C4-2B (cell line): ENCODE measurements at regions not wholly inside any gene's neighbourhood (a gene's known extent, or its start where the extent isn't known, plus 50 kb on each side); places are given as distances from the start of the nearest gene placed in this dataset.
"Not testable (repeated sequence)": the region's sequence is repeated elsewhere in the genome, so short reads cannot be mapped to it uniquely, and the experiment has no call there.

ENCODE experiments used
- H3K27ac ChIP-seq: fragments of 450-650 bp; 2 replicates; pipeline ENCODE4 v1.5.1; 2017
- ZFX ChIP-seq: fragments of 450-650 bp; IDR thresholded peaks from 2 replicates; pipeline ENCODE4 v1.6.1; 2017
- TF ChIP-seq, protein P1 (sequence below): fragments of 450-650 bp; conservative IDR thresholded peaks from 2 replicates; pipeline ENCODE4 v1.5.1; 2017; ENCODE audit warnings: mild to moderate bottlenecking

DNA sequence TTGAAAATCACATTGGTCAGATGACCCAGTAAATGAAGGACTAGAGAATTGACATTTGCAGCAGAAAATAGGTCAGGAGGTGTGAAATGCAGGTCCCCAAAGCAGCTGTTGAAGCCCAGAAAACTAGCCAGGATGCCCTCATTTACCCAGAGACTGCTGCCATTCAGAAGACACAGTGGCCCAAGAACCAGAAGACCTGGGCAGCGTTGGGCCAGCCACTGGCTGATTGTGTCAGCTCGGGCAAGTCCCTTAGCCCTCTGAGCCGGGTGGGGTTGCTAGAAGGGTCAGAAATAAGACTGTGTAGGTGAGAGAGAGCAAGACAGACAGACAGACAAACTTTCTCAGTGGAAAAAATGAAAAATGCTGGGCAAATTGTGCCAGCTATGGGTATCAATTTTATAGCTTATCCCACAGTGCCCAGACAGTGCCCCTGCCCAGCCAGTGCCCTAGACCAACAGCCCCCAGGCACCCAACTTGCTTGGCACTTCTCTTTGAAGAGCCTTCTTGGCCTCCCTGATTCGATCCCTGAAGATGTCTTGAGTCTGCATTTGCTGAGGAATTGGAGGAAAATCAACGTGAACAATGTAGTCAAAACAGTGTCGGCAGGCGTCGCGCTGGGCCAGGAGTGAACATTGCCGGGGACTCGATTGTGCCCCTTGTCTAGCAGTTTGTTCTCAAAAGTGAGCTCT lies 198.3 kb downstream of the MN1 start:
- H3K27ac ChIP-seq = no peak overlapping the region
- TF ChIP-seq, protein P1, sequence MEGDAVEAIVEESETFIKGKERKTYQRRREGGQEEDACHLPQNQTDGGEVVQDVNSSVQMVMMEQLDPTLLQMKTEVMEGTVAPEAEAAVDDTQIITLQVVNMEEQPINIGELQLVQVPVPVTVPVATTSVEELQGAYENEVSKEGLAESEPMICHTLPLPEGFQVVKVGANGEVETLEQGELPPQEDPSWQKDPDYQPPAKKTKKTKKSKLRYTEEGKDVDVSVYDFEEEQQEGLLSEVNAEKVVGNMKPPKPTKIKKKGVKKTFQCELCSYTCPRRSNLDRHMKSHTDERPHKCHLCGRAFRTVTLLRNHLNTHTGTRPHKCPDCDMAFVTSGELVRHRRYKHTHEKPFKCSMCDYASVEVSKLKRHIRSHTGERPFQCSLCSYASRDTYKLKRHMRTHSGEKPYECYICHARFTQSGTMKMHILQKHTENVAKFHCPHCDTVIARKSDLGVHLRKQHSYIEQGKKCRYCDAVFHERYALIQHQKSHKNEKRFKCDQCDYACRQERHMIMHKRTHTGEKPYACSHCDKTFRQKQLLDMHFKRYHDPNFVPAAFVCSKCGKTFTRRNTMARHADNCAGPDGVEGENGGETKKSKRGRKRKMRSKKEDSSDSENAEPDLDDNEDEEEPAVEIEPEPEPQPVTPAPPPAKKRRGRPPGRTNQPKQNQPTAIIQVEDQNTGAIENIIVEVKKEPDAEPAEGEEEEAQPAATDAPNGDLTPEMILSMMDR = no peak
- no peak for TF ChIP-seq ZFX

DNA sequence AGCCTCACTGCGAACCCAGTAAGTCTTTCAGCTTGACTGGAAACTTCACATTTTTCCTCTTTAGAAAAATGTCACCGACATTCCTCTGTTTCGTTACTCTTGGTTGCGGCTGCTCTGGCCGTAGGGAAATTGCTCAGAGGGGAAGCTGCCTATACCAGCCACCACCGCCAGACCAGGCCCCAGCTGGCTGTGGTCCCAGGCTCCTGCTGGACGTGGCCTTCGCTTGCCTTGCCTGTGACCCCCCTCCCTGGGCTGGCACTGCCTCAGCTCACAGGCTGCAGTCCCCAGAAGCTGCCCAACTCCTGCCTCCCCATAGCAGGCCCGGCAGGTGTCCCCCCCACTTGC lies 197.8 kb downstream of the MN1 start:
- no peak overlapping the region for H3K27ac ChIP-seq
- TF ChIP-seq ZFX = no peak
- TF ChIP-seq, protein P1 = no peak

DNA sequence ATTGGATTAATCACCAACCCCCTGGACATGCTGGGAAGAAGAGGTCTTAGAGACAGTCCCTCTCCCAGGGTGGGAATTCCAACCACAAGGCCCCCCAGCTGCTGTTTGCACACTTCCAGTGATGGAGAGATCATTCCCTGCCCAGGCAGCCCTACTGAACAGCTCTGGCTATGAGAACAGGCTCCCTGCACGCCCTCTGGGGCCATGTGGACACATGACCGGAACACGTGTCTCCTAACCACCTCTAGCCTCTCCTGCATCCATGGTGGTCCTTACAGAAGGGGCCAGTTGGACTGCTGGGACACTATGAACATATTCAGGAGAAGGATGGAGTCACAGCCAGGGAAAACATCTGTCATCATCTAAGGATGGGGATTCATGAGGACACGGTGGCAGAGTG lies 196.2 kb downstream of the MN1 start:
- H3K27ac ChIP-seq = no peak overlapping the region
- TF ChIP-seq ZFX = no peak
- TF ChIP-seq, protein P1 = no peak

DNA sequence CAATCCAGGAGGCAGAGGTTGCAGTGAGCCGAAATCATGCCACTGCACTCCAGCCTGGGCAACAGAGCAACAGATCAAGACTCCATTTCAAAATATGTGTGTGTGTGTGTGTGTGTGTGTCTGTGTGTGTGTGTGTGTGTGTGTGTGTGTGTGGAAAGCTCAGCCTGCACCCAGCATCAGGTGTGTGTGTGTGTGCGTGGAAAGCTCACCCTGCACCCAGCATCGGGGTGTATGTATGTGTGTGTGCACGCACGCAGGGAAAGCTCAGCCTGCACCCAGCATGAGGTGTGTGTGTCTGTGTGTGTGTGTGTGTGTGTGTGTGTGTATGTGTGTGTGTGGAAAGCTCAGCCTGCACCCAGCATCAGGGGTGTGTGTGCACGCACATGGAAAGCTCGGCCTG lies 193.8 kb downstream of the MN1 start:
- not testable (repeated sequence) for H3K27ac ChIP-seq

DNA sequence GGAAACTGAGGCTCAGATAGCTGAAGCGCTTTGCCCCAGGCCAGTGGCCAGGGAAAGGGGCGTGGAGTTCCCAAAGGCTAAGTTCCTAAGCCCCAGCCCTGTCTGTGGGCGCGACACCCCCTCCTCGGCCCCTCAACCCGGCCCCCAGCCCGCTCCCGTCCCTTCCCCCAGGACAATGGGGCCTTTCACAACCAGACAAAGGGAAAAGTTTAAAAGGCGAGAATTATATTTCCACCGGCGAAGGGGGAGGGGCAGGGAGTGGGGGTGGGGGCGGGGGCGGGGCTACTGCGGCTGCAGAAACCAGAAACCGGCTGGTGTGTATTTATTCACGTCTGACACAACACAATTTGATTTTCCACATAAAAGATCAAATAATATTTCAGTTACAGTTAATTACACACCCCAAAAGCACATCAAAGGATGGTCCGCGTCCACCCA lies 192.1 kb downstream of the MN1 start:
- TF ChIP-seq ZFX = no peak
- TF ChIP-seq, protein P1 = no peak
- H3K27ac ChIP-seq = no peak overlapping the region

DNA sequence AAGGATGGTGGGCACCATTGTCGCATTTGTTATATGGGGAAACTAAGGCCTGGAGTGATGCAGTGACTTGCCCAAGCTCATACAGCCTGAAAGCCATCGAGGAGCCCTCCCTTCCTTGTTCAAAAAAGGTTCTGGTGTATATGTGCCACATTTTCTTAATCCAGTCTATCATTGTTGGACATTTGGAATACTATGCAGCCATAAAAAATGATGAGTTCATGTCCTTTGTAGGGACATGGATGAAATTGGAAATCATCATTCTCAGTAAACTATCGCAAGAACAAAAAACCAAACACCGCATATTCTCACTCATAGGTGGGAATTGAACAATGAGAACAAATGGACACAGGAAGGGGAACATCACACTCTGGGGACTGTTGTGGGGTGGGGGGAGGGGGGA lies 191.4 kb downstream of the MN1 start:
- not testable (repeated sequence) for H3K27ac ChIP-seq

DNA sequence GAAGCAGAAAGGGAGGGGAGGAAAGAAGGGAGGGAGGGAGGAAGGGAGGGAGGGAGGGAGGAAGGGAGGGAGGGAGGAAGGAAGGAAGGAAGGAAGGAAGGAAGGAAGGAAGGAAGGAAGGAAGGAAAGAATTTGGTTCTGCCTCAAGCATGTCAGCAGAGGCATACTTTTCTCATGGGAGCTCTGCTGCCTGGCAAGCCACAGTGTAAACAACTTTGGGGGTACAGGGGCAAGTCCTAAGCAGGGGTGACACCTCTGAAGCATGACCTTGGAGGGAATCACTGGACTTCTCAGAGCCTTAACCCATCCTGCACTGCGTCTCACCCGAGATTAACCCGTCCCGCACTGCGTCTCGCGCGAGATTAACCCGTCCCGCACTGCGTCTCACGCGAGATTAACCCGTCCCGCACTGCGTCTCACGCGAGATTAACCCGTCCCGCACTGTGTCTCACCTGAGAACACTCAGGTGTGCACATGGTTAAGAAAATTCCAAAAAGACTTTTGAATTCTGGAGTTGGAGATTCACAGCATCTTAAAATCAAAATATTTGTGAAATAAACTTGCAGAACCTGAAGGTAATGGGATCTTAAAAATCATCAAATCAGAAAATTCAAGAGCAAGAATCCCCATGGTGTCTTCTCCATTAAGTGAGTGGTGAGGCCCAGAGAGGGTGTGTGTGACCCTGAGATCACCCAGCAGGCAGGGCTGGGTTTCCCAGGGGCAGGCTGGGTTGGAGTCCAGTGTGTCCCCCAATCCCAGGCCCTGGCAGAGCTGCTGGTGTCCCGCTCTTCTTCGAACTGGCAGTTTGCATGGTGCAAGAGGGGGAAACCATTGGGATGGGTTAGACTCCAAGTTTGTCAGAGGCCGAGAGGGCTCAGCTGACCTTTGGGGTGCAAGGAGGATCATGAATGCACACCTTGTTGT lies 190.4 kb downstream of the MN1 start:
- TF ChIP-seq, protein P1 = no peak
- no peak for TF ChIP-seq ZFX
- H3K27ac ChIP-seq = no peak overlapping the region

DNA sequence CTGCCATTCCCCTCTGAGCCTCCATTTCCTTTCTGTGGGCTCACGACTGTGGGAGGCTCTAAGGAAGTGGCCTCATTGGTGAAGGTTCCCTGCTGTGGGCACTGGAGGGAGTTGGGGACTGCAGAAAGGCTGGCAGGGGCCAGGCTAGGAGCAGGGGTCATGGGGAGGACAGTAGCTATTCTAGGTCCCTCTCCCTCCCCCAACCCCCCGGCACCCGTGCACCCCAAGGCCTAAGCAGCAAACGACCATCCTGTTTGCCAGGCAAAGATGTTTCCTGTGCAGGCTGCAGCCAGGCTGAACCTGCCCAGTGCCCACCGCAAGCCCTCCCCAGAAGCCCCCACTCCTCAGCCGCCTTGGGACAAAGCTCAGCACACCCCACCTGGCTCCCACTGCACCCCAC lies 189.4 kb downstream of the MN1 start:
- H3K27ac ChIP-seq = no peak overlapping the region
- TF ChIP-seq, protein P1 = no peak
- no peak for TF ChIP-seq ZFX
